Renal cortical epithelial cell (primary cell): ENCODE measurements at regions not wholly inside any gene's neighbourhood (a gene's known extent, or its start where the extent isn't known, plus 50 kb on each side); places are given as distances from the start of the nearest gene placed in this dataset.

Experiments
- DNase-seq: peaks from one replicate; pipeline ENCODE4 v3.0.0-alpha.2; 2011; ENCODE audit warnings: low read depth

DNA sequence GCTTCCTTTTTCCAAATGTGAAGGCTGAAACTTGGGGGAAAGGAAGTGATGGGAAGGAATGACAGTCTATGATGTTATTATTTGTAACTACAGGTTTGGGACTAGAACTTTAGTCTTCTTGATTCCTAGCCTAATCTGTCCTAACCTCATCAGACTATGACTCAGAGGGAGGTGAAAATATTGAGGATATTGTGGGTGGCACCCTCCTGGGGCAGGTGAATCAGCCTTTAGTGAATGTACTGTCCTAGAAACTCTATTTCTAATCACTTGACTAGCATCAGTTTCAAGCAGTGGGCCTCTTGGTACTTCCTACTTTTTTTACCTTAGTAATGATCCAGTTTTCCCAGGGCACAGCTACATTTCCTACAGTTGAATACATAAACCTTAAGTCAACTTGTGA, 829.0 kb upstream of the API5 start:
- no peak for DNase-seq

DNA sequence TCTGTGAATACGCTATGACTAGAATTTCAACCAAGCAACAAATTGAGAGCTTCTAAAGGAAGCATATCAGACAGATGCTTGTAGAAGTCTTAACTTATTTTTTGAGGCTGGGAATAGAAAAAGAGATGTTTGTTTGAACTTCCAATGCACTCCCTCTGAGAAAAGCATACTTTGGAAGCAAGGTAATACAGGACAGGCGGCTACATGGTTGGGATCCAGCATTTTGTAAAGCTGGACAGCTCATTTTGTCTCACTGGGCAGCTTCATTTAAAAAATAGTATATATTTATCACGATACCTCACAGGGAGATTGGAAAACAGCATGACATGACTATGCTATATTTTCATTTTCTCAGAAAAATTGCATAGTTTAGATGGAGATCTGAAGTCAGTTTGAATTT, 821.3 kb upstream of the API5 start:
- DNase-seq: no peak

DNA sequence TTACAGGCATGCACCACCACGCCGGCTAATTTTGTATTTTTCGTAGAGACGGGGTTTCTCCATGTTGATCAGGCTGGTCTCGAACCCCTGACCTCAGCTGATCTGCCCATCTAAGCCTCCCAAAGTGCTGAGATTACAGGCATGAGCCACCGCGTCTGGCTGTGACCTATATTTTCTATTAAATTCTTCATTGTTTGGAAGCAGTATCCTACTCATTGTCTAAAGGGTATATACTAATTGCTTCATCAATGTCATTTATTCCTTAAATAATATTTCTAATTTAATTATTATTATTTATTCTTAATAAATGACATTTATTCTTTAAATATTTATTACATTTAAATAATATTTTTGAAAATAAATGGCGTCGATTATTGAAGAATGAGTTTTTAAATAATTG, 817.3 kb upstream of the API5 start:
- DNase-seq: no peak

DNA sequence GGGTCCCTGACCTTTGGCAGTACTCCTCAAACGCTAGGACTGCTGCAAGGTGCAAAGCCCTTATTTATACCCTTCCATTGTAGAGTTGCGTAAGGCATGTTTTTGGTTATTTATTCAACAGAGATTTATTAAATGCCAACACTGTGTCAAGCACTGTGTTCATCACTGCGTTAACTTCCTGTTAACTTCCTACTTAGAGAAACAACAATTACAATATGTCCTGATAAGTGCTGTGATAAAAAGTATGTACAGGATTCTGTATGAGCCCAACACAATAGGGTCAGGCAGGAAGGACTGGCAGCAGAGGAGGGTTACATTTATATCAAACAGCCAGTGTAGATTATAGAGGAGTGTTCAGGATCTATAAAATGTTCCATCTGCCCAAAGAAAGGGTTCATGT, 812.8 kb upstream of the API5 start:
- no peak for DNase-seq

DNA sequence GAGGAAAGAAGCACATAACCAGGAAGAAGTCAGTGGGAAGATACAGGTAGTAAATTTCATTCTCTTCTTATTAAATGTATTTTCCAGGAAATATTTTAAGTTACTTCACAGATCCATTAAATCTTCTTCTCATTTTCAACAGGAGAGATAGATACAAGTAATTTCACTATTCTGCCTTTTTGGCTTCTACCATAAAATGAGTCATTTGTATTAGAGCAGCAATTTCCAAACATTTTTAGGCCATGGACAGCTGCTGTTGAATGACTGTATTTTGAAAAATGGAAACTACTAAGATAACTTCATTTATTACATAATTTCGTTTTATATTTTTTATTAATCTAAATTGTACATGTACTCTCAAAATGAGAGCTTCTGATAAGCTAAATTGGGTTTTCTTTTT, 809.6 kb upstream of the API5 start:
- DNase-seq: no peak

DNA sequence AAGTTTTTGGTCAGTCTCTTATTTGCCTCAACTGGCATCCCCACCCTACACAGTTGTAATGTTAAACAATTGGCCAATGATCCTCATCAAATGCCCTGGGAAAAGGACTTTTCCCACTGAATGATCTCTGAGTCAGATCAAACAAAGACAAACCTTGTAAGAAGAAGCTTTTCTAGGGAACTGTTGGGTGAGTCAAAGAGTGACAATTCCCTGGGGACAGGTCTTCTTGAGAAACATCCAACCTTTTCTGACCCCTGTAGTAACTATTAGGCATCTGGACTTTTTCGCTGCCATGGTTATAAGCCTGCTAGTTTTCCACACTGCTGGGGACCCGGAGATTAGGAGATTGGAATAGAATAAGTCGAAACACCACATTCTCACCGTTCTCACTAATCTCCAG, 789.8 kb upstream of the API5 start:
- DNase-seq: no peak

DNA sequence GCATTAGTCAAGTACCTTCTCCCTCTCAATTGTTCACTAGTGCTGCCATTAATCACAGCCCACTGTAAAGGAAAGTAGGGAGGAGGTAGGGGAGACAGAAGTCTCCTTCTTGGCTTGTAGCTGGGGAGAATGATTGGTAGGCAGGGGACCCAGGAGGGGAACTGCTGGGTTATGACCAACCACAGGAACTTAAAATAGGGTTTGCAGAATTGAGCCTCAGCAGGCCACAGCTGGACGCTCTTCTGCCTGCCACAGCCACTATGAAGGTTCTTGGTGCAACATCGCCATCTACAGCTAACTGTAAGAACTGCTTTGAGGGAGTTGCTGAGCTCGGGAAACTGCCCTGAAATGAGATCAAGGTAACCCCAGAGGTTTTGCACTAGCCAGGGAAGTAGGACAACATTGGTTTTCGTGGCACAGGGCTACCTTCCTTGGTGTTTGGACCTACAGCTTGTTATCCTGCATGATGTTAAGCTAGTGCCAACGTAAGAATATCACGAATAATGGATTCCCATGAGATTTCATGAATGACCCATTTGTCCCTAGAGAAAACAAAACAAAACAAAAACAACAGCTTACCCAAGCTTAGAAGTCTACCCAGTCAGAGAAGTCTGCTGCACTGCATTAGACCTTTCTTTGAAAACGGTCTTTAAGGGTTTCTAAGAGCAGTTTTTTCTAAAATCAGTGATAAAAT, 787.1 kb upstream of the API5 start:
- DNase-seq: peak; percentile 38

DNA sequence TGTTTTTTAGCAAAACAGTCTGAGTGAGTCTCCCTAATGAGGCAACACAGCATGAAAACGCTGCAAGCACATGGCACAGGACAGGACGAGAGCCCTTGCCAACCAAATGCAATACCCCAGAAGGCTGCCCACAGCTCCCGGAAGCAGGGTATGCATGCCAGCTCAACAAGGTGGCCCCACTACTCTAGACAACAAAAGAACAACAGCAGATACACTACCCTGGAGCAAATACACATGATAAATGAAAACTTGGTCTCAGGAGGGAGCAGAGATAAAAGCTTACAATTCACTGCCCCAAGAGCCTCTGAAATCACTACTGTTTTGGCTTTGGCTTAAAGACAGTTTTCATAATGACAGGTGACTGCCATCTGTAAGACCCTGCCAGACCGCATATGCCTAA, 785.4 kb upstream of the API5 start:
- no peak for DNase-seq

DNA sequence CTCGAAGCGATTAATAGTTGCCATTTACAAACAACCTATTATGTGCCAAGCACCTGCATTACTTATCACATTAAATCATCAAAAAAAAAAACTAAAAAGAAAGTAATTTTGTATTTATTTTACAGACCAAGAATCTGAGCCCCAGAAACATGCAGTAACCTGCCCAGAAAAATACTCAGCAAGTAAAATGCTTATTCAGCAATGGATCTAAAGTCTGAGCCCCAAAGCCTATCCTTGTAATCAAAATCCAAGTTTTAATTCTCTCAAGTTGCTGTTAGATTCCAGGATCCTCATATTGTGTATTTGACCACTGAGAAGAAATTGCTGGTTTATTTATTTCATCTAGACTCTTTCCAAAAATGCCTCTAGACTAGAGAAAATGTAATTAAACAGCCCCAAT, 783.3 kb upstream of the API5 start:
- no peak for DNase-seq

DNA sequence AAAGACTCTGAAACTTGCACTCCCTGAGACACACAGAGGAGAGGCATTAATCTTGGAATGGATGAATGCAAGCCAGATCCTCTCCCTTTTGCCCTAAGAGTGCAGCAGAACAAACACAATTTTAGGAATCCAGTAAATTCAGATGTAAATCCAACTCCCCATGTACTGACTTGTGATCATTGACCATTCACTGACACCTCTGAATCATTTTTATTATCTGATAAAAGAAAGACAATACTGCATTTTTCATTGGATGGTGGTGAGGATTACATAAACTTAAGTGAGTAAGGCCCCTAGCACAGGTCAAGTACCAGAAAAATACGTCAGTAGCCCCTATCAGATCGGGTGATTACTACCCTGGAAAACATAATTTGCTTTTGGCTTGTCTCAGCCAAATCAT, 782.9 kb upstream of the API5 start:
- peak; percentile 1 for DNase-seq

DNA sequence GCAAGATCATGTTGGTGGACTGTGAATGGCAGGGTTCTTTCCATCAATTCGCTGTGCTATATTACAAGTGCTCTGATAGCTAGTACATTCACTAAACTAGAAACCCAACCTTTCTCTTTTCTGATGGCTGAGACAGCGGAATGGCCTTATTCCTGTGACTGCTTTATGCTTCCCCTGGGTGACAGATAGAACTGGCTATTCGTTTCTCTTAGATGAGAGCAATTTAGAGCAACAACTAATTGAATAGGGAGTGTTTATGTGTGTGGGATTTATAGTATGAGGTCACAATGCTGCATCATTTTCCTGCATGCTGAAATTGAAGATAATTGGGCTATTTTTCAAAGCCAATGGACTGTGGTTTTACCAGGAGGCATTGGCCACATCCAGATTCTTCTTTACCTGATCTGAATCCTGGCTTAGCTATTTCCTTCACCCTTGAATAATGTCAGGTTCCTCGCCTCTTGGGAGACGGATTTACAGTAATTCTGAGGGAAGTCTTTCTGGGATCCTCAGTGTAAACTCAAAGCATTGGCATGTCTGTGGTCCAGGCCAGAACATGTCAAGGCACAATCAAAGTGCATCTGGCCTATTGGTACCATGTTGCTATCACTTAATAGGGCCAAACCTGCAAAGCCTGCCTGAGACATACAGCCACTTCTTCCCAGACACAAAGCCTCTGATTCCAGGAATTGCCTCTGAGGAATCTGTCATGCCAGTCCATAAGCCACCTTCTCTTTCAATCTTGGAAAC, 775.0 kb upstream of the API5 start:
- DNase-seq: no peak

DNA sequence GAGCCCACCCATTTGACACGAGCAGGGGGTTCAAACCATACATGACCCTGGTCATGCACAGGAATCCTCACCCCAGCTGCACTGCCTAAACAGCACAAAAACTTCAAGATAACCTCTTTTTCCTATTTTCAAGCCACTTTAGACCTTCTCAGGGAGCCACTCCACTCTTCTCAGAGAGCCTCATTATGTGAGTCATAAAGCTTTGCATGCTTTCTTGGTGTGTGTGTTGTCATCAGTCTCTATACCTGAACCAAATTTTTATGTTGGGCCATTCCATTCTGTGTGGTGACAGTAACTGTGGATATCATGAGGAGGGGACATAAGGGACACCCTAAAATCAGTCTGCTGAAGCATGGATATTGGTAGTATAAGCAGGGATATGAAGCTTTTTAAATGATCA, 769.5 kb upstream of the API5 start:
- DNase-seq: no peak

DNA sequence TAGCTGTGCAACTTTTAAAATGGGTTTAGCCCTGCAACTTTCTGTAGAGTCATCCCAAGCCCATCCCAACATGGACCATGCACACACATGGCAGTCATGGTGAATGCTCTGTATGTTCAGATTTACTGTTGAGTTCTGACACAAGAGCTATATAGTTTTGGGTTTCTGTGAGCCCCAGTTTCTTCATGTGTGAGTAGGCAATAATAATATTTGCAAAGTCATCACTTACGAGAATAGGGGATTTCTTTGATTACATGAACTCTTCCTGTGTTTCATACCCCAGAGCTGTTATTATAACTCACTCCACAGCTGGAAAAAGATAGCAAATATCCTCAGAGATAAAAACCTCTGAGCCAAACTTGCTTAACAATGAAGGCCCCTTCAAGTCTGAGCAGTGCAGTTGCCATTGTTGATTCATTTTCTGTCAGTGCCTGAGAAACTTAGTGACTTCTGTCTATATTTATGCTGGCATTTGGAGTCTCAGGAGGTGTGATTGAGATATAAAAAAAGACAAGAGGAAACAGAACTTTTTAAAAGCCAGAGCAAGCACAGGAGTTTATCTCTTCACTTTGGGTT, 767.9 kb upstream of the API5 start:
- DNase-seq: no peak

DNA sequence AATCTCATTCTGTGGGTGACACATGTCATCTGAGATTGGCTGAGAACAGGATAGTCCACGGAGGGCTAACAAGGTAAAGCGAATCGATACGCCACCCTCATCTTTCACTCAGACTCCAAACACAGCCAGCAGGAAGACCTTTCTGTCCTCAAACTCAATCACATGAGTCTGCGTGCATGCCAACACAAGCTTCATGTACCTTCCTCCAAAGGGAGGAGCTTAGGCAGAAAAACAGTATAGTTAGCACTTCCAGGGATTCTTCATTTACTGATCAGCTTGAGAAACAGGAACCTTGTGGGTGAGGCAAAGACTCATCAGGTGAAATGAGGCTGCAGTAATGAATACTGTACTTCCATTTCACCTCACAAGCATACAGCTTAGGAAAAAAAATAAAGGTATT, 767.1 kb upstream of the API5 start:
- no peak for DNase-seq

DNA sequence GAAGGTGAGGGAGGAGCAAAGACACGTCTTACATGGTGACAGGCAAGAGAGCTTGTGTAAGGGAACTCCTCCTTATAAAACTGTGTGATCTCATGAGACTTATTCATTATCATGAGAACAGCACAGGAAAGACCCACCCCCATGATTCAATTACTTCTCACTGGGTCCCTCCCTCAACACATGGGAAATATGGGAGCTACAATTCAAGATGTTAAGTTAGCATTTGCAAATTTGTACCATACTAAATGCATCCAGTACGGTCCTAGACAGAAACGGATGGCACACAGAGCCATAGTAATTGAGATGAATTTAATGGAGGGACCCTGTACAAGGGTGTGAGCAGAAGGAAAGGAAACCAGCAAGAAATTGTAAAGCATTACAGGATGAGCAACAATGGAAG, 765.8 kb upstream of the API5 start:
- DNase-seq: no peak

DNA sequence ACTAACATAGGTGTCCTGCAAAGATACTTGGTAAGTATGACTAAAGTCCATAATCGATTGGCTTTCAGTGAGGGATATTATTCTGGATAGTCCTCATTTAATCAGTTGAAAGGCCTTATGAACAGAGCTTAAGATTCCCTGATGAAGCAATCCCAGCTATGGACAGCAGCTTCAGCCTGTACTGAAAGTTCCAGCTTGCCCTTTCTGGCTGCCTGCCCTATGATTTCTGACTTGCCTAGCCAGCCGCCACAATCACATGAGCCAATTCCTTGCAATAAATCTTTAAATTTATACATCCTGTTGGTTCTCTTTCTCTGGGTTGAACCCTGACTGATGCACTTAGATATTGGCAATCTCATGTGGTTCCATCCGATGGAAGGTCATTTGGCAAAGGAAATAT, 759.0 kb upstream of the API5 start:
- DNase-seq: no peak

DNA sequence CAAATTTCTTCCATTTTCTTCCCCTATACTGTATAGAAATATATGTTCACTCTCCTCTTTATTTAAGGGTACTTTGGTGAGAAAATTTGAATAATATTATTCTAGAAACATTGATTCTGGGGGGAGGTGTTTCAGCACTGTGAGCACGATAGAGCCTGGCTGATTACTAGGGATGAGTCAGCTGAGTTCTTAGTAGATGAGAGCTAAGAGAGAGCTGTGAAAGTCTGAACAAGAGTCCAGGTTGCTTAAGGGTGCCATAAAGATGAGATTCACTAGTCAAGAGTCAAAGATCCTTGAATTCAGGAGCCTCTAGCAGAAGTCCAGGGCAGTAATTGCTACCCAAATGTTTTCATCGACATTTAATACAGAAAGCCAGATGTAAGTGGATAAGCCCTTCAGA, 756.6 kb upstream of the API5 start:
- DNase-seq: no peak

DNA sequence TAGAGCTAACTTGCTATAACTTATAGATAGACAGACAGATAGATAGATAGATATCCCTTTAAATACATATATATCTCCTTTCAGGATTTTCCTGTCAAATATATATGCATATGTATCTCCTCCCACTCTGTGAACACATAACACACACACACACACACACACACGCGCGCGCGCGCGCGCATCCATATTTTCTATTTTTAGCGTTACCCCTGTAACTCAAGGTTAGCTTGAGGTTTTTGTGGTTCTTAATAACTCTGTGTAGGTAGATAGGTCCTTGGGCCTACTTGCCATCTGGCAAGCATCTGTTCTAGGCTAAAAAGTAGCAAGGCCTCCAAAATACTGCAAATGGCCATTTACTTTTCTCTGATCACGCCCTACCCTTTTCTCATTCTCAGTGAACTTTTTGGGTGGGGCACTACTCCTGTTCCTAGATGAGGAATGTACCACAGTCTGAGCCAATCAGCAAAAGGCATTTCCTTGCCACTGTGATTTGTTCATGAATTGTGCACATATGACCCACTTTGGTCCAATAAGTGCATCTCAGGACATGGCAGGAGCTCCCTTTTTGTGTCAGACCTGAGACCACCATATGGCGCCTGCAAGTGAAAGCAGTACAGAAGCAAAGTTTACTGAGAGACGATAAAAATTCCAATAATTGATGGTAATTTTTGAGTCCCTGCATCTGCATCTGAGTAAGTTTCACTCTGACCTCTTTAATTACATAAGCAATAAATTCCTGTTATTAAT, 740.5 kb upstream of the API5 start:
- DNase-seq: no peak

DNA sequence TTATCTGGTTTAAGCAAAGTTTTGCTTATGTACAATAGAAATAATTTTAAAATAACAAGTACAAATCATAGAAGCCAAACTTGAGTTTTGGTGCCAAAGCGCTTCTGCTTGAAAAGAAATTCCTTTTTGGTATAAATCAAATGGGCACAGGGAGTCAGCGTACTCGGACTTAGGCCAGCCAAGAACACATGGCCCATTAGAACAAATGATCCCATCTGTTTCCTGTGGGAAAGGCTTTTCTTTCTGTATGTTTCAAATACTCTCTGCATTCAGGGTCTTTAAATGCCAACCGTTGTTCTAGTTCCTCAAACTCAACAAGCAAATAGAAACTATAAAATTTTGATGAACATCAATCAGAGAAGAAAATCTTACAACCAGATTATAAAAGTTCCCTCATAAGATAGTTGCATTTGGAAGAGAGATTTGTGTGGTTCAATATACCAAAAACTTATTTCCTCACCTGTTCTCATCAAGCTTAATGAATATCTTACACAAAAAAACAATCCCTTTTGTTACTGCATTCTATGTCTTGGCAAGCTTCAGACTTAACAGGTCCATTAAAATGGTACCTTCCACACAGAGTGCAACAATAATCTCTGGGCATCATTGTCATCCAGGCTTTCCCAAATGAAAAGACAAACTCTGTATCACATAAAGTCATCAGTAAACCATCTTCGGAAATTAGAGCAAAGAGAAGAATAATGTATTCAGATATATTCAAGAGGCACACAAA, 739.8 kb upstream of the API5 start:
- DNase-seq: no peak

DNA sequence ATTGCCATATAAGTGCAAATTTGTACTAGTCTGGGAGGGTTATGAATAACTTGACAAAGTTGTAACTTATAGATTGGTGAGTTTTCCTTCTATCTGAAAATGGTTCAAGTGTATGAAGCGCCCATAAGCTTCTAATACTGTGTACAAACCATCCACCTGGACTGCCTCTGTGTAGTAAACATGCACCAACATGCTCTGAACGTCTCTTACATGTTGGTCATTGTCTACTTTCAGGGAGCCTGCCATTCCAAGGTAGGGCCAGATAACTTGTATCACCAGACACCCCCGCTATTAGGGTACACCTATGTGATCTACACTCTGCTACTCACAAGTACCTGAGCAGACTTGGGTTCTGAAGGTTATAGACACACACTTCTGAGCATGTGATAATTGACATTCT, 735.5 kb upstream of the API5 start:
- DNase-seq: no peak

DNA sequence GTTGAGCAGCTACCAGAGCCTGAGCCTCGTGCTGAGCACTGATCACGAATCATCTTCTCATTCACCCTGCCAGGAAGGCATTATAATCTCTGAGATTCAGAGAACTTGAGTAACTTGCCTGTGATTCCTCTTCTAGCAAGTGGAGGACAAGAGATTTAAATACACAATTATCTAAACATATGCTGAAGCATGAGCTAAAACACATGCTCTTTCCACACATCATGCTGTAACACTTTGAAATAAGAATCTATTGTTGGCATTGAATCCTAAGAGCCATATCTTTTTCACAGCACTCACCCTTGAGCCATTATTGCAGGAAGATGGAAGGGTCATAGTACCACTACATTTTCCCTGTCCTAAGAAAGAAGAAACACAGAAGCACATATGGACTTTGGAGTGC, 722.5 kb upstream of the API5 start:
- no peak for DNase-seq

DNA sequence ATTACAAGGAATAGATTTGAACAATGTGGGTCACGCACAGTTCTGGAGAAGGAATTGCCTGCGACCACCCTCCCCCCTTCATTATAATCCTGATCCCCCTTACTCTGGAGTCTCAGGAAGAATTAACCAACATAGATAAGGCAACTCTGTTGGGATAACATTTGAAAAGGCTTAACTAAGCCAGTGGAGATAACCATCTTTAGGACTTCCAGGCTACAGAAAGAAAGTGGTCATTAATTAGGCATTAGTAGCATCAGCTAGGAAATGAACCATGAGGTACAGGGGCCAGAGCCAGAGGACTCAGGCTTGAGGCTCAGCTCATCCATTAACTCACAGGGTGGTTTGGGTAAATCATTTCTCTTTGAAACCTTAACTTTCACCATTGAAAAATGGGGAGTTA, 720.0 kb upstream of the API5 start:
- DNase-seq: no peak
